Psoas muscle (tissue), 7 donors: ENCODE measurements at regions not wholly inside any gene's neighbourhood (a gene's known extent, or its start where the extent isn't known, plus 50 kb on each side); places are given as distances from the start of the nearest gene placed in this dataset.

Source experiments
- ATAC-seq, 4 donors: fragments of 200-7000 bp; cut with Tn5 transposase; one replicate each; pipeline ENCODE4 v1.9.1; 2020; ENCODE audit warnings: moderate library complexity in 3 of 4, mild to moderate bottlenecking in 2 of 4
- DNase-seq, 2 donors: peaks; one replicate each; pipeline ENCODE4 v3.0.0-alpha.2; 2020
- H3K27ac ChIP-seq: fragments of 200-600 bp; one replicate; pipeline ENCODE4 v1.8.0; 2022
- H3K27me3 ChIP-seq, 3 donors: fragments of 200-600 bp in 1 of 3; one replicate each; pipeline versions ENCODE4 v1.6.1 to v1.8.0; 2013 to 2022; ENCODE audit warnings: low read length in 2 of 3, mild to moderate bottlenecking in 2 of 3, moderate library complexity in 1 of 3; ENCODE audit not compliant: insufficient read depth in 3 of 3
- H3K36me3 ChIP-seq, 2 donors: fragments of 200-600 bp in 1 of 2; one replicate each; pipeline versions ENCODE4 v1.6.1 to v1.8.0; 2013 to 2022; ENCODE audit warnings: low read depth in 1 of 2, mild to moderate bottlenecking in 1 of 2, moderate library complexity in 1 of 2; ENCODE audit not compliant: insufficient read depth in 1 of 2
- H3K4me1 ChIP-seq: fragments of 200-600 bp; one replicate; pipeline ENCODE4 v1.8.0; 2022
- H3K4me3 ChIP-seq: fragments of 200-600 bp; one replicate; pipeline ENCODE4 v1.8.0; 2022; ENCODE audit warnings: mild to moderate bottlenecking
- H3K9me3 ChIP-seq: fragments of 200-600 bp; one replicate; pipeline ENCODE4 v1.8.0; 2022
- CTCF ChIP-seq: fragments of 200-600 bp; IDR thresholded peaks from one replicate; pipeline ENCODE4 v1.8.0; 2022; ENCODE audit warnings: antibody characterized with exemption
- WGBS, 3 donors: extraction: QIAGEN DNeasy Blood & Tissue Kit; methylation state at CpG; one replicate each; pipeline versions ENCODE4 v1.1.6 to v1.1.7; 2013; 5-methylcytosine and 5-hydroxymethylcytosine counted together
- intact Hi-C, 2 donors: fragments of 100-400 bp; cut with DNase I; formaldehyde crosslinking; loops; one replicate each; pipeline versions ENCODE4 v1.11.0 to v1.14.2; 2022
- donor health status: healthy with polysubstance abuse.
- donor health status: DM: no; HTN: no; CAD: no; lungs with moderate emphysema.
- donor health status: Bipolar disorder and iron deficiency.
- donor health status: healthy.
- donor health status: DM: yes; HTN: yes; CAD: no.
- donor health status: DM: no; HTN: no; CAD: no.
- donor health status: DM: yes; HTN: yes; CAD: no.

GRCh38 chr12:127590868-127591267 is 676.1 kb upstream of the TMEM132C start:
- 71 to 80% (median 71%) methylated on average over 4 of the region's 4 CpGs for WGBS, 3 donors
- Histone ChIP-seq H3K27me3 (peaks cover 0 to 1% (median 0%) of the 10 kb centered on the region in 3 donors), H3K4me1 (no peaks in the 10 kb centered on the region), H3K4me3 (no peak overlapping the region), H3K36me3 (no peaks in the 10 kb centered on the region), H3K9me3 (no peaks in the 10 kb centered on the region), H3K27ac (no peak overlapping the region)
- ATAC-seq (no peak), DNase-seq (no peak)
- intact Hi-C loops: no loop called here
- no peak for TF ChIP-seq CTCF

GRCh38 chr12:127592245-127592644 is 674.7 kb upstream of the TMEM132C start:
- DNase-seq (no peak), ATAC-seq (no peak)
- Histone ChIP-seq H3K27me3 (peaks cover 0 to 1% (median 0%) of the 10 kb centered on the region in 3 donors), H3K27ac (no peak overlapping the region), H3K4me3 (no peak overlapping the region), H3K4me1 (no peaks in the 10 kb centered on the region), H3K36me3 (no peaks in the 10 kb centered on the region), H3K9me3 (no peaks in the 10 kb centered on the region)
- TF ChIP-seq CTCF: no peak
- intact Hi-C loops: no loop called here
- WGBS, 3 donors: 64 to 74% (median 67%) methylated on average over 5 of the region's 5 CpGs

GRCh38 chr12:127594351-127594970 is 672.5 kb upstream of the TMEM132C start:
- no peaks in the 10 kb centered on the region for H3K4me1 ChIP-seq
- no peaks in the 10 kb centered on the region for H3K9me3 ChIP-seq
- DNase-seq (no peak), ATAC-seq (no peak)
- intact Hi-C loops: no loop called here
- H3K27me3 ChIP-seq: no peaks in the 10 kb centered on the region
- 57 to 66% (median 62%) methylated on average over 6 of the region's 6 CpGs for WGBS, 3 donors
- no peaks in the 10 kb centered on the region for H3K36me3 ChIP-seq
- no peak overlapping the region for H3K27ac ChIP-seq
- no peak for TF ChIP-seq CTCF
- no peak overlapping the region for H3K4me3 ChIP-seq

- WGBS, 3 donors: 69 to 77% (median 70%) methylated on average over 4 of the region's 4 CpGs
- Histone ChIP-seq H3K36me3 (no peaks in the 10 kb centered on the region), H3K9me3 (no peaks in the 10 kb centered on the region), H3K4me3 (no peak overlapping the region), H3K4me1 (no peaks in the 10 kb centered on the region), H3K27me3 (no peaks in the 10 kb centered on the region), H3K27ac (no peak overlapping the region)
- DNase-seq (no peak), ATAC-seq (no peak)
- TF ChIP-seq CTCF: no peak
- intact Hi-C loops: no loop called here
These were observed 671.5 kb upstream of the TMEM132C start for GRCh38 chr12:127595506-127595905.

GRCh38 chr12:127596891-127597290 is 670.1 kb upstream of the TMEM132C start:
- Histone ChIP-seq H3K36me3 (no peaks in the 10 kb centered on the region), H3K9me3 (no peaks in the 10 kb centered on the region), H3K4me1 (no peaks in the 10 kb centered on the region), H3K27ac (no peak overlapping the region), H3K27me3 (no peaks in the 10 kb centered on the region), H3K4me3 (no peak overlapping the region)
- DNase-seq (no peak), ATAC-seq (no peak)
- no peak for TF ChIP-seq CTCF
- 89 to 92% (median 92%) methylated on average over 4 of the region's 4 CpGs for WGBS, 3 donors
- intact Hi-C loops: no loop called here
